ENCODE measurements at regions not wholly inside any gene's neighbourhood (a gene's known extent, or its start where the extent isn't known, plus 50 kb on each side); places are given as distances from the start of the nearest gene placed in this dataset.
"Not testable (repeated sequence)": the region's sequence is repeated elsewhere in the genome, so short reads cannot be mapped to it uniquely, and the experiment has no call there.

DNA sequence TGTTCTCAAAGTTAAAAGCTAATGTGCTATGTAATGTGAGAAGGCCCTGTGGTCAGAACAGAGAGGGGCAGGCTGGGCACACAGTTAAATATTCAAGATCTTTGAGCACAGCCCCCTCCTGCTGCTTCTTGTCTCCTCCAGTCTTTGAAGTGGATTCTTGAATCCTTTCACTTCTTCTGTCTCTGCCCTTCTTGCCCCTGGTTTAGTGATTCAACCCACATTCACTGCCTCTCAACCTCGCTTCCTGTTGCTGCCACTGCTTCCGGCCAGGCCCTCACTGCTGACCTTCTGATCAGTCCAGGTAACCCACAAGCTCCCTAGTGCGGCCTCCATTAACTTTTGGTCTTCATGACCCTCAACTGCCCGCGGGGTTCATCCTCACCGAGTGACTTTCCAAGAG is 417.3 kb upstream of the NOX3 start:
- DNase-seq (ENCODE audit: low read depth, low spot score) = no peak

GRCh38 chr6:155867682-155868081 is 412.0 kb upstream of the NOX3 start:
- no peak for DNase-seq (ENCODE audit: low read depth, low spot score)

- DNase-seq (ENCODE audit: low read depth, low spot score) = not testable (repeated sequence)
Observed at GRCh38 chr6:155866676-155867390, 411.2 kb upstream of the NOX3 start.

DNA sequence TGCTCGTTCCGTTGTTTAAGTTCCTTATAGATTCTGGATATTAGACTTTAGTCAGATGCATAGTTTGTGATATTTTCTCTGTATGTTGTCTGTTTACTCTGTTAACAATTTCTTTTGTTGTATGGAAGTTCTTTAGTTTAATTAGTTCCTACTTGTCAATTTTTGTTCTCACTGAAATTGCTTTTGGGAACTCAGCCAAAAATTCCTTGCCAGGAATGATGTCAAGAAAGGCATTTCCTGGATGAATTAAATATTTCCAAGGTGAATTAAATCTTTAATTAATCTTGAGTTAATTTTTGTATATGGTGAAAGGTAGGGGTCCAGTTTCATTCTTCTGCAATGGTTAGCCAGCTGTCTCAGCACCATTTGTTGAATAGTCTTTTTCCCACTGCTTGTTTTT is 406.2 kb upstream of the NOX3 start:
- no peak for DNase-seq (ENCODE audit: low read depth, low spot score)

- DNase-seq (ENCODE audit: low read depth, low spot score) = not testable (repeated sequence)
Observed at GRCh38 chr6:155858906-155859305, 403.3 kb upstream of the NOX3 start.

GRCh38 chr6:155854787-155855186 is 399.1 kb upstream of the NOX3 start:
- no peak for DNase-seq (ENCODE audit: low read depth, low spot score)

- DNase-seq (ENCODE audit: low read depth, low spot score) = no peak
Observed at GRCh38 chr6:155853011-155853410, 397.4 kb upstream of the NOX3 start.

GRCh38 chr6:155850408-155850841 is 394.8 kb upstream of the NOX3 start:
- no peak for DNase-seq (ENCODE audit: low read depth, low spot score)

GRCh38 chr6:155847711-155848110 is 392.1 kb upstream of the NOX3 start:
- DNase-seq (ENCODE audit: low read depth, low spot score) = no peak

DNA sequence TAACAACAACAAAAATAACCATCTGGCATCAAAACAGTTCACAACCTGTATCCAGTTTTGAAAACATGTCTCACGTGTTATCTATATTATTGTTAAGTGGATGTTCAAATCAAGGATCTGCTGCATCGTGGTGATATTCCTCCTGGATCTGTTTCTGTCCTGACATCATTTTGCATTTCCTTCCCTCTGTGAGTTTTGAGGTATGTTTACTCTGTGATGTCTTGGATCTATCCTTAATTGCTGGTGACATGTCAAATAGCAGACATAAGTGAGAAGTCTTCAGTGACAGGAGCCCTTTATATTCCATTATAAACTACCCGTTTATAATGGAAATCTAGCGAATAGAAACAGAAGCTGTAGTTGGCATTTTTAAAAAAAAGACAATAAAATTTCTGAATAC is 381.8 kb upstream of the NOX3 start:
- no peak for DNase-seq (ENCODE audit: low read depth, low spot score)

- no peak for DNase-seq (ENCODE audit: low read depth, low spot score)
Observed at GRCh38 chr6:155832596-155832995, 377.0 kb upstream of the NOX3 start.

DNA sequence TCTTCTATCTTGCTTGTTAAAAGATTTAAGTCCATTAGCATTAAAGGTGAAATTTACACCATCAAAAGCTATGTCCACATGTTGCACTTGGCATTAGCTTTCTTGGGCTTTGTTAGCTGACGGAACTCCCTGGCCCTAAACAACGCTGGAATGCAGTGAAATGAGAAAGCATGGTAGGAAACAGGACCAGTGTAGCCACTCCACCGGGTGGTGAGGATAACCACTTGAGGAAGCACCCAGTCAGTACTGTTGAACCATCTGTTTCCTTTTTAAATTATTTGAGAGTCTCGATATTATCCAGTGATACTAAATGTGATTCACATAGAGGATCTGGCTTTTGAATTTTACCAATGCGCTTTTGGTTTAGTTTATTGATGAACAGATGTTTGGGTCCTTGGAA is 374.9 kb upstream of the NOX3 start:
- no peak for DNase-seq (ENCODE audit: low read depth, low spot score)

- DNase-seq (ENCODE audit: low read depth, low spot score) = no peak
Observed at GRCh38 chr6:155829646-155830045, 374.0 kb upstream of the NOX3 start.

DNA sequence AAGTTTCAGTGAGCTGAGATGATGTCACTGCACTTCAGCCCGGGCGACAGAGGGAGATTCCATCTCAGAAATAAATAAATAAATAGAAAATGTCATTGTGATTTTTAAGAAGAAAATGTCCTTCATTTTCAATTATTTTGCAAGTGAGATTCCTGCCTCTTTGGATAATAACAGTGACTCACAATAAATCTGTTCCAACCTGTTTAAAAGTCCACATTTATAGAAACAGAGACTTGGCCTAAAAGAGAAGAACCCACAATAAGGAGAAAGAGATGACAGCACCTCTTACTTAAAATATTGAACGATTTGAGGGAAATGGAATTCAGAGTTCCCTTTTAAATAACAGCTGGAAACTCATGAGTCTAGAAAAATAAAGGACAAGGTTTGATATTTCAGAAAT is 373.4 kb upstream of the NOX3 start:
- DNase-seq (ENCODE audit: low read depth, low spot score) = no peak

- no peak for DNase-seq (ENCODE audit: low read depth, low spot score)
Observed at GRCh38 chr6:155818698-155819097, 363.1 kb upstream of the NOX3 start.

DNA sequence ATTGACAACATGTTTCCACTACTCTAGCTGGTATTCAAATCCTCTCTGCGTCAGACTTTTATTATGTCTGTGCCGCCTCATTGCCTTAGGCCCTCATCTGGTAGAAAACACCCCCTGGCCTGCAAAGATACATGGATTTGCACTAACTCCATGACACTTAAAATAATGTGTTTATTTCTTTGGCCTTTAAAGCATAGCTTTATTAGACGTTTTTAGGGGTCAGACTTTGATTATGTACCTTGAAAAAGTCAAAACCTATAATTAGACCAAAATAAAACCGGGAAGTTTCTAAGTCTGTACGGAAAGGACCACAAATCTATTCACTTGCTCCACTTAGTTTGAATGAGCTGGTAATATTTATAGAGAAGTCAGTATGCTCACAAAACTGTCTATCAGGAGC is 357.9 kb upstream of the NOX3 start:
- DNase-seq (ENCODE audit: low read depth, low spot score) = no peak

- DNase-seq (ENCODE audit: low read depth, low spot score) = no peak
Observed at GRCh38 chr6:155807243-155807642, 351.6 kb upstream of the NOX3 start.

- no peak for DNase-seq (ENCODE audit: low read depth, low spot score)
Observed at GRCh38 chr6:155801046-155801445, 345.4 kb upstream of the NOX3 start.

GRCh38 chr6:155798876-155799275 is 343.2 kb upstream of the NOX3 start:
- DNase-seq (ENCODE audit: low read depth, low spot score) = not testable (repeated sequence)

DNA sequence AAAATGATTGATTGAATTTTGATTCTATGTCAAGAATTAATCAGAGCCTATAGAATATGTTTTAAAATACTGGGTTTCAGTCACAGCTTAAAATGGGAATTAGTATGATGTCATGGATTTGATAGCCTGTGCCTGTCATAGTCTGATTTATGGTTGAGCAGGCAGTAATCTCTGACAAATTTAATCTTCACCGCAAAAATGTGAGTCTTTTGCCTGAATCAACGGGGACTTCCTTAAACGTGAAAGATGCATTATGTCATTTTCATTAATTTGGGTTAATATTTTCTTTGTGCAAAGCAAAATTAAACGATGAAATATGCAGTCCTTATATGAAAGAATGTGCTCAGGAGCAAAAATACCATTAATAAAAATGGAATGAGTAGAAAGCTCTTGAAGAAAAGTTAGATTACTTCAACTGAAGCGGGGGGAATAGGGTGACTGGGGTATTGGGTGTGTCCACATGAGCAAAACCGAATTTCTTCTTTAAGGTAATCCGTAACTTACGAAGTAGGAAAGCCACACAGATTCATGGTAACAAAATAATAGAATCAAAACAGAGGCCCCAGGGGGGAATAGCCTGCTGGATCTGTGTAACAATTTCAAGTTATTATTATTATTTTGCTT is 339.6 kb upstream of the NOX3 start:
- no peak for DNase-seq (ENCODE audit: low read depth, low spot score)

DNA sequence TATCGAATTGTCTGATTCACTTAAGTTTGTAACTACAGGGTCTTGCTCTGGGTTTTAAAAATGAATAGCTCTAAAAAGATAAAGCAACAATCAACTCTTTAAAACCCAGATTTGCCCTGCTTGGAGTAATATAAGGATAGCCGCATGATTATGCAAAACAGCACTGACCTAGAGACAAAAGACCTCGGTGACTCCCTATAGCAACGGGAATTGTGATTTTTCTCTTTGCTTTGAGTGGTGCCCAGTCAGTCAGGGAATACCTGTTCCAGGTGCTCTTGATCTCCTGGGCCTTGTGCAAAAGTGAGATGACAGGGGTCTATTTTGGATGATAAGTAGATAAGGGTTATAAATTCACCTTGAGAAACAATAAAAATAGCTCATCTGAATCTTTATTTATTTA is 336.3 kb upstream of the NOX3 start:
- no peak for DNase-seq (ENCODE audit: low read depth, low spot score)

- DNase-seq (ENCODE audit: low read depth, low spot score) = no peak
Observed at GRCh38 chr6:155791186-155791585, 335.5 kb upstream of the NOX3 start.

DNA sequence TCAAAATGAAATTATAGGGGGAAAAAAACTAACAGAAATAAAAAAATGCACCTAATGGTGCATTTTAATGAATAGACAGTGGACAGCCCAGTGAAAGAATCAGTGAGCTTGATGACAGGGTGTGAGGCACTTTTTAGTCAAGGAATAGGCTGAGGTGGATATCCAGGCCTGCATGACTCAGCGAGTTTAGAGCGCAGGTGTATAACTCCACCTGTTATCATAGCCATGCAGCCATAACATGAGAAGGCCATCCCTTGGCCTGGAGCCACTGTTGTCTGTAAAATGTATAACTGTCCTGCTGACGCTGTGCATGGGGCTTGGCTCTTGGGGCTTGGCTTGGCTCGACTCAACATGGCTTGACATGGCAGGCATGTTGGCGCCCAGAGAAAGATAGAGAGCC is 331.5 kb upstream of the NOX3 start:
- no peak for DNase-seq (ENCODE audit: low read depth, low spot score)

DNA sequence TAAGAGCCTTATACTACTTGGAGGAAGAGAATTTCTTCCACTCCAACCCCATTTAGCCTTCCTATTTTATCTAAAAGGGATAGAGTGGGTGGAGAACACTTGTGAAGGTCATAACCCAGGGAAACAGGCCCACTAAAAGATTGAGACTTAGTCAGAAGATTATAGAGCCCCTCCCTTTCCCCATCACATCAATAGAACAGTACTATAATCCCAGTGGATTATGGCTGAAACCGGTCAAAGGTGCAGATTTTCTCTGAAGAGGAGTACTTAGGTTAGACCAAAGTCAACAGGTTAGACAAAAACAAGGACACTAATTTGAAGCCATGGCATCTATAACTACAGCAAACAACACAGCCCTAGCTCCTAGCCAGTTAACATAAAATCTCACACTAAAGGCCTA is 330.9 kb upstream of the NOX3 start:
- no peak for DNase-seq (ENCODE audit: low read depth, low spot score)
